CD4-positive, alpha-beta T cell (primary cell): ENCODE measurements at regions not wholly inside any gene's neighbourhood (a gene's known extent, or its start where the extent isn't known, plus 50 kb on each side); places are given as distances from the start of the nearest gene placed in this dataset.

Experiments used
- ATAC-seq: fragments of 200-7000 bp; cut with Tn5 transposase; one replicate; pipeline ENCODE4 v1.10.0; 2022; ENCODE audit warnings: mild to moderate bottlenecking; ENCODE audit not compliant: poor library complexity
- CTCF ChIA-PET: fragments of 350-600 bp; sonication (Branson Sonifier 250); formaldehyde crosslinking; loops from one replicate; lab custom pipeline; 2021; ENCODE audit warnings: antibody characterized with exemption, inconsistent platforms; lab: Charles Lee
- POLR2A ChIA-PET: fragments of 350-600 bp; sonication (Branson Sonifier 250); formaldehyde crosslinking; loops from one replicate; lab custom pipeline; 2021; ENCODE audit warnings: antibody characterized with exemption, inconsistent platforms; lab: Charles Lee
- DNase-seq, 14 experiments: peaks; one replicate each; pipeline ENCODE4 v3.0.0-alpha.2; 2013 to 2020; ENCODE audit warnings: mixed read lengths in 2 of 14
- H3K27ac ChIP-seq, 2 donors: one replicate each; pipeline versions ENCODE4 v1.5.1 to v1.7.0; 2013; ENCODE audit warnings: low read length in 2 of 2, low read depth in 1 of 2, mild to moderate bottlenecking in 1 of 2
- H3K27me3 ChIP-seq, 2 experiments: 1 replicate in 1 of 2; 2 replicates in 1 of 2; pipeline versions ENCODE4 v1.6.1 to v1.7.0; 2013; ENCODE audit warnings: low read length in 2 of 2, control low read depth in 1 of 2, mild to moderate bottlenecking in 1 of 2, moderate library complexity in 1 of 2; ENCODE audit not compliant: insufficient read depth in 2 of 2, control insufficient read depth in 1 of 2
- H3K36me3 ChIP-seq: one replicate; pipeline ENCODE4 v1.6.1; 2013; ENCODE audit warnings: low read length, control low read depth; ENCODE audit not compliant: insufficient read depth
- H3K4me1 ChIP-seq: one replicate; pipeline ENCODE4 v1.6.1; 2013; ENCODE audit warnings: low read length, control low read depth; ENCODE audit not compliant: insufficient read depth
- H3K4me3 ChIP-seq: one replicate; pipeline ENCODE4 v1.5.1; 2013; ENCODE audit warnings: mild to moderate bottlenecking, low read length, moderate library complexity
- H3K9me3 ChIP-seq, 2 experiments: 1 replicate in 1 of 2; 2 replicates in 1 of 2; pipeline versions ENCODE4 v1.6.1 to v1.7.0; 2013; ENCODE audit warnings: low read length in 2 of 2, mild to moderate bottlenecking in 2 of 2, control low read depth in 1 of 2, moderate library complexity in 1 of 2; ENCODE audit not compliant: control insufficient read depth in 1 of 2, insufficient read depth in 1 of 2
- H3K27ac Mint-ChIP-seq: one replicate; pipeline ENCODE4 v1.8.0; 2020; ENCODE audit warnings: mixed read lengths
- H3K27me3 Mint-ChIP-seq: one replicate; pipeline ENCODE4 v1.8.0; 2021; ENCODE audit warnings: mixed read lengths
- H3K36me3 Mint-ChIP-seq: one replicate; pipeline ENCODE4 v1.8.0; 2021; ENCODE audit warnings: low read depth, mixed read lengths
- H3K4me1 Mint-ChIP-seq: one replicate; pipeline ENCODE4 v1.8.0; 2021; ENCODE audit warnings: low read depth, mixed read lengths
- H3K4me3 Mint-ChIP-seq: one replicate; pipeline ENCODE4 v1.8.0; 2020; ENCODE audit warnings: mild to moderate bottlenecking, mixed read lengths
- H3K9me3 Mint-ChIP-seq: one replicate; pipeline ENCODE4 v1.8.0; 2020; ENCODE audit warnings: mixed read lengths
- intact Hi-C, 2 experiments: fragments of 100-400 bp; cut with DNase I in 1 of 2; cut with micrococcal nuclease in 1 of 2; formaldehyde crosslinking; loops; one replicate each; pipeline versions ENCODE4 v1.15.1 to v1.9.0; 2023 to 2025; cut with DNase I, micrococcal nuclease
- TF ChIP-seq, protein P1 (sequence below): fragments of 200-600 bp; IDR thresholded peaks from one replicate; pipeline ENCODE4 v1.8.0; 2022; ENCODE audit warnings: antibody characterized with exemption, mild to moderate bottlenecking

DNA sequence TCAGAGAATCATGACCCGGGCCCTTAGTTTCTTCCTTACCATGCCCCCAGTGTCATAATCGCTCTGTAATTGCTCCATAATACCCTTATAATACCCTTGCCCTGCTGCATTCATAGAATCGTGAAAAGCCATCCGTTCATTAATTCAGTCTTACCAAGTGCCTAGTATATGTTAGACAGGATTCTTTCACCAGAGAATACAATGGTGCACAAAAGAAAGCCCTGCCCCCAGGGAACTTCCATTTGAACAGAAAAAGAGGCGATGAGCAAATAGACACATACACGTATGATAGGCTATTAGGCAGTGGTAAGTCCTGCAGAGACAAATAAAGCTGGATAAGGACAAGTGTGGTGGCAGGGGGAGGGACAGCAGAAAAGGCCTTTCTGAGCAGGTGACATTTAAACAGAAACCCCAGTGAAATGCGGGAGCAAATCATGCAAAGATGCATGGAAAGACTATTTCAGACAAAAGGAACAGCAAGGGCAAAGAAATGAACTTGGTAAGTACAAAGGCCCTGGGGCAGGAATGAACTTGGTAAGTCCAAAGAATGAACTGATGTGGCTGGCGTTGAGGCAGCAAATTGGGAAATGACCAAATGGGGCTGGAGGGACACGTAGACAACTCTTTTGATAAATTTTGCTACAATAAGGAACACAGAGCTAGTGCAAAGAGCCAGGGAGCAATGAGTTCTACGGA lies 74.6 kb upstream of the CREB3L1 start:
- no peak for ATAC-seq
- POLR2A ChIA-PET, result no interaction called here

DNA sequence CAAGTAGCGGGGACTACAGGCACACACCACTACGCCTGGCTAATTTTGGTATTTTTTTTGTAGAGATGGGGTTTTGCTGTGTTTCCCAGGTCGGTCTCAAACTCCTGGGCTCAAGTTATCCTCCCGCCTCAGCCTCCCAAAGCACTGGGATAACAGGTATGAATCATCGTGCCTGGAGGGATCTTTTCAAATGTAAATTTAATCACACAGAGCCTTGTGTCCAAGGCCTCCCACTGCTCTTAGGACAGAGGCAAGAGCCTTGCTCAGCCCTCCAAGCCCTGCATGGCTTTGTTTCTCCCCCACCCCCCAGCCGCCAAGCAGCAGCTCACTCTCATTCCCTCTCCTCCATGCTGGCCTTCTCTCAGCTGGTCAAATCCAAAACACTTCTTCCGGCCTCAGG lies 75.3 kb upstream of the CREB3L1 start:
- no peak for DNase-seq
- POLR2A ChIA-PET, result no interaction called here
- Histone ChIP-seq H3K27ac (no peak overlapping the region), H3K27me3 (peaks cover 0 to 7% of the 10 kb centered on the region in 2 experiments), H3K4me1 (no peaks in the 10 kb centered on the region), H3K9me3 (no peaks in the 10 kb centered on the region), H3K4me3 (no peak overlapping the region), H3K36me3 (no peaks in the 10 kb centered on the region)
- Mint-ChIP-seq H3K4me1 (no peaks in the 10 kb centered on the region), H3K4me3 (no peak overlapping the region), H3K27me3 (peaks cover 43% of the 10 kb centered on the region), H3K27ac (no peak overlapping the region), H3K36me3 (no peaks in the 10 kb centered on the region), H3K9me3 (no peaks in the 10 kb centered on the region)
- intact Hi-C loops, result no loop called here
- ATAC-seq, result no peak
- CTCF ChIA-PET, result no interaction called here
- TF ChIP-seq, protein P1, sequence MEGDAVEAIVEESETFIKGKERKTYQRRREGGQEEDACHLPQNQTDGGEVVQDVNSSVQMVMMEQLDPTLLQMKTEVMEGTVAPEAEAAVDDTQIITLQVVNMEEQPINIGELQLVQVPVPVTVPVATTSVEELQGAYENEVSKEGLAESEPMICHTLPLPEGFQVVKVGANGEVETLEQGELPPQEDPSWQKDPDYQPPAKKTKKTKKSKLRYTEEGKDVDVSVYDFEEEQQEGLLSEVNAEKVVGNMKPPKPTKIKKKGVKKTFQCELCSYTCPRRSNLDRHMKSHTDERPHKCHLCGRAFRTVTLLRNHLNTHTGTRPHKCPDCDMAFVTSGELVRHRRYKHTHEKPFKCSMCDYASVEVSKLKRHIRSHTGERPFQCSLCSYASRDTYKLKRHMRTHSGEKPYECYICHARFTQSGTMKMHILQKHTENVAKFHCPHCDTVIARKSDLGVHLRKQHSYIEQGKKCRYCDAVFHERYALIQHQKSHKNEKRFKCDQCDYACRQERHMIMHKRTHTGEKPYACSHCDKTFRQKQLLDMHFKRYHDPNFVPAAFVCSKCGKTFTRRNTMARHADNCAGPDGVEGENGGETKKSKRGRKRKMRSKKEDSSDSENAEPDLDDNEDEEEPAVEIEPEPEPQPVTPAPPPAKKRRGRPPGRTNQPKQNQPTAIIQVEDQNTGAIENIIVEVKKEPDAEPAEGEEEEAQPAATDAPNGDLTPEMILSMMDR, result no peak

More for the DNA sequence above, 74.6 kb upstream of the CREB3L1 start:
- no peak for DNase-seq
- H3K9me3 ChIP-seq, result no peaks in the 10 kb centered on the region
- intact Hi-C loops, result no loop called here
- no peaks in the 10 kb centered on the region for H3K36me3 ChIP-seq
- Mint-ChIP-seq H3K27me3 (peaks cover 46% of the 10 kb centered on the region), H3K9me3 (no peaks in the 10 kb centered on the region), H3K4me1 (no peaks in the 10 kb centered on the region), H3K27ac (no peak overlapping the region), H3K4me3 (no peak overlapping the region), H3K36me3 (no peaks in the 10 kb centered on the region)
- no peak overlapping the region for H3K4me3 ChIP-seq
- CTCF ChIA-PET, result no interaction called here
- TF ChIP-seq, protein P1, result no peak
- peaks cover 0 to 7% of the 10 kb centered on the region in 2 experiments for H3K27me3 ChIP-seq
- no peaks in the 10 kb centered on the region for H3K4me1 ChIP-seq
- no peak overlapping the region for H3K27ac ChIP-seq

DNA sequence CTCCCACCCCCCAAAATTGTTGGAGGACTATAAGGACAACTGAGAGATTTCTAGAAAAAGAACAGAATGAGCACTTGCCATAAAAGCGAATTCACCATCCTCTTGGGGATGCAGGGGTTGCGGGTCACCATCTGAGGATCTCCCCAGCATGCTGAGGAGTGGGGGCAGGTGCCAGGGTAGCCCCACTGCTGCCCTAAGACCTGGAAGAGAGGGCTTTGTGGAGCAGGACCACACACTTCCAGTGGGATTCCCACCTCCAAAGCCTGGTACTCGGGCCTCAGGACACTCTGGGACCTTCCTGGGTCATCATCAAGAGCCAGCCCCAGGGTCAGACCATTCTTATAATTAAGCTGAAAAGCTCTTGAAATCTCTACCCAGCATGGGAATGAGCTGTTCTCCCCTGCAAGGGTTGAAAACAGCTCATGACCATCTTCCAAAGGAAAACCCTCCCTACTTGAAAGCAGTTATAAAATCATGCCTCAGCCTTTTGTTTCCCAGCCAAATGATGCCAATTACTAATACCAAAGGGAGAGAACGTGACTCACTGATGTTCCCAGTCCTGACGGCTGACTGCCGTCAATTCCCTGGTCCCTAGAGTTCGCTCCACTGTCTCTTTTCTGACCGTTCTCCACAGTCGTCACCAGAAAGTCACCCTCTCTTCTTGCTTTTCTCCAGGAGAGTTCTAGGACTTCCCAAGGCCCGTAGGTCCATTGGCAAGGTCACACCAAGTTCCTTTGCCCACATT lies 76.8 kb upstream of the CREB3L1 start:
- ChIA-PET CTCF (no interaction called here), POLR2A (no interaction called here)
- Histone ChIP-seq H3K4me1 (no peaks in the 10 kb centered on the region), H3K36me3 (no peaks in the 10 kb centered on the region), H3K27me3 (peaks cover 2 to 7% of the 10 kb centered on the region in 2 experiments), H3K27ac (no peak overlapping the region), H3K9me3 (no peaks in the 10 kb centered on the region), H3K4me3 (no peak overlapping the region)
- H3K4me1 Mint-ChIP-seq, result no peaks in the 10 kb centered on the region
- intact Hi-C loops, result no loop called here
- TF ChIP-seq, protein P1, result no peak
- H3K4me3 Mint-ChIP-seq, result no peak overlapping the region
- peaks cover 42% of the 10 kb centered on the region for H3K27me3 Mint-ChIP-seq
- H3K36me3 Mint-ChIP-seq, result no peaks in the 10 kb centered on the region
- H3K9me3 Mint-ChIP-seq, result no peaks in the 10 kb centered on the region
- H3K27ac Mint-ChIP-seq, result no peak overlapping the region
- ATAC-seq (no peak), DNase-seq (no peak)
